ENCODE measurements at regions not wholly inside any gene's neighbourhood (a gene's known extent, or its start where the extent isn't known, plus 50 kb on each side); places are given as distances from the start of the nearest gene placed in this dataset.

DNA sequence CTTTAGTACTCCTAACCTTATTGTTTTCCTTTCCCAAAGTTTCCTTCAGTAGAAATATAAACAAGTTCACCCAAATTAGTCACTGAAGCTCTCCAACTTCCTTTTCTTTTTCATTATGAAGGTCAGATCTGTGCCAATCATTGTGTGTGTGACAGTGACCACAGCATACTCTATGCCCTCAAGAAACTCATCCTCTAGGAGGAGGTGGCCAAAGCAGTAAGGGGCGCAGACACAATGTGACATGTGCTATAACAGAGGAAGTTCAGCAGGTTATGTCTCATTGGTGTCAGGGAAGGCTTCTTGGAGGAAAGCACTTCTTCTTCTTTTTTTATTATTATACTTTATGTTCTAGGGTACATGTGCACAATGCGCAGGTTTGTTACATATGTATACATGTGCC is 60.0 kb upstream of the PSME4 start:
- TF ChIP-seq KLF16 (tag by site-specific recombination; IDR thresholded peaks at IDR 0.05) (no peak), ZNF76 (tag by site-specific recombination; IDR thresholded peaks at IDR 0.05; ENCODE audit: borderline replicate concordance, low read depth) (no peak), ZNF426 (tag by site-specific recombination; IDR thresholded peaks at IDR 0.05) (no peak), ZNF311 (tag by site-specific recombination; IDR thresholded peaks at IDR 0.05; ENCODE audit: borderline replicate concordance) (no peak), ZNF701 (tag by site-specific recombination; IDR thresholded peaks at IDR 0.05) (no peak), ZNF274 (IDR thresholded peaks at IDR 0.05; ENCODE audit: low read length) (no peak), ZNF274 (tag by site-specific recombination; IDR thresholded peaks at IDR 0.05; ENCODE audit: borderline replicate concordance) (no peak), ZNF132 (tag by site-specific recombination; IDR thresholded peaks at IDR 0.05; ENCODE audit: borderline replicate concordance) (no peak), SP3 (tag by site-specific recombination; IDR thresholded peaks at IDR 0.05) (no peak), HIC1 (tag by site-specific recombination; IDR thresholded peaks at IDR 0.05) (no peak)
- TF ChIP-seq, protein P1, sequence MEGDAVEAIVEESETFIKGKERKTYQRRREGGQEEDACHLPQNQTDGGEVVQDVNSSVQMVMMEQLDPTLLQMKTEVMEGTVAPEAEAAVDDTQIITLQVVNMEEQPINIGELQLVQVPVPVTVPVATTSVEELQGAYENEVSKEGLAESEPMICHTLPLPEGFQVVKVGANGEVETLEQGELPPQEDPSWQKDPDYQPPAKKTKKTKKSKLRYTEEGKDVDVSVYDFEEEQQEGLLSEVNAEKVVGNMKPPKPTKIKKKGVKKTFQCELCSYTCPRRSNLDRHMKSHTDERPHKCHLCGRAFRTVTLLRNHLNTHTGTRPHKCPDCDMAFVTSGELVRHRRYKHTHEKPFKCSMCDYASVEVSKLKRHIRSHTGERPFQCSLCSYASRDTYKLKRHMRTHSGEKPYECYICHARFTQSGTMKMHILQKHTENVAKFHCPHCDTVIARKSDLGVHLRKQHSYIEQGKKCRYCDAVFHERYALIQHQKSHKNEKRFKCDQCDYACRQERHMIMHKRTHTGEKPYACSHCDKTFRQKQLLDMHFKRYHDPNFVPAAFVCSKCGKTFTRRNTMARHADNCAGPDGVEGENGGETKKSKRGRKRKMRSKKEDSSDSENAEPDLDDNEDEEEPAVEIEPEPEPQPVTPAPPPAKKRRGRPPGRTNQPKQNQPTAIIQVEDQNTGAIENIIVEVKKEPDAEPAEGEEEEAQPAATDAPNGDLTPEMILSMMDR (tag by site-specific recombination; IDR thresholded peaks at IDR 0.05): no peak
- TF ChIP-seq, protein P2, sequence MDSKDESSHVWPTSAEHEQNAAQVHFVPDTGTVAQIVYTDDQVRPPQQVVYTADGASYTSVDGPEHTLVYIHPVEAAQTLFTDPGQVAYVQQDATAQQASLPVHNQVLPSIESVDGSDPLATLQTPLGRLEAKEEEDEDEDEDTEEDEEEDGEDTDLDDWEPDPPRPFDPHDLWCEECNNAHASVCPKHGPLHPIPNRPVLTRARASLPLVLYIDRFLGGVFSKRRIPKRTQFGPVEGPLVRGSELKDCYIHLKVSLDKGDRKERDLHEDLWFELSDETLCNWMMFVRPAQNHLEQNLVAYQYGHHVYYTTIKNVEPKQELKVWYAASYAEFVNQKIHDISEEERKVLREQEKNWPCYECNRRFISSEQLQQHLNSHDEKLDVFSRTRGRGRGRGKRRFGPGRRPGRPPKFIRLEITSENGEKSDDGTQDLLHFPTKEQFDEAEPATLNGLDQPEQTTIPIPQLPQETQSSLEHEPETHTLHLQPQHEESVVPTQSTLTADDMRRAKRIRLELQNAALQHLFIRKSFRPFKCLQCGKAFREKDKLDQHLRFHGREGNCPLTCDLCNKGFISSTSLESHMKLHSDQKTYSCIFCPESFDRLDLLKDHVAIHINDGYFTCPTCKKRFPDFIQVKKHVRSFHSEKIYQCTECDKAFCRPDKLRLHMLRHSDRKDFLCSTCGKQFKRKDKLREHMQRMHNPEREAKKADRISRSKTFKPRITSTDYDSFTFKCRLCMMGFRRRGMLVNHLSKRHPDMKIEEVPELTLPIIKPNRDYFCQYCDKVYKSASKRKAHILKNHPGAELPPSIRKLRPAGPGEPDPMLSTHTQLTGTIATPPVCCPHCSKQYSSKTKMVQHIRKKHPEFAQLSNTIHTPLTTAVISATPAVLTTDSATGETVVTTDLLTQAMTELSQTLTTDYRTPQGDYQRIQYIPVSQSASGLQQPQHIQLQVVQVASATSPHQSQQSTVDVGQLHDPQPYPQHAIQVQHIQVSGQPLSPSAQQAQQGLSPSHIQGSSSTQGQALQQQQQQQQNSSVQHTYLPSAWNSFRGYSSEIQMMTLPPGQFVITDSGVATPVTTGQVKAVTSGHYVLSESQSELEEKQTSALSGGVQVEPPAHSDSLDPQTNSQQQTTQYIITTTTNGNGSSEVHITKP (tag by site-specific recombination; IDR thresholded peaks at IDR 0.05): no peak

Data from HEK293 (cell line).